Smooth muscle cell (in vitro differentiated cells): ENCODE measurements at regions not wholly inside any gene's neighbourhood (a gene's known extent, or its start where the extent isn't known, plus 50 kb on each side); places are given as distances from the start of the nearest gene placed in this dataset.
"Not testable (repeated sequence)": the region's sequence is repeated elsewhere in the genome, so short reads cannot be mapped to it uniquely, and the experiment has no call there.

Experiments
- DNase-seq: peaks from one replicate; lab custom pipeline; 2025; ENCODE audit not compliant: unreplicated experiment; lab: John Stamatoyannopoulos, UW
- H2AFZ ChIP-seq: fragments of 200-600 bp; sonication (generic); 2 replicates; pipeline ENCODE4 v1.6.0; 2016; ENCODE audit warnings: antibody characterized with exemption, low read depth, mild to moderate bottlenecking
- H3F3A ChIP-seq: fragments of 200-600 bp; sonication (generic); 2 replicates; pipeline ENCODE4 v1.6.0; 2017; ENCODE audit warnings: antibody characterized with exemption, low read depth
- H3K27ac ChIP-seq: fragments of 200-600 bp; sonication (generic); 2 replicates; pipeline ENCODE4 v1.5.1; 2016; ENCODE audit warnings: low read depth, mild to moderate bottlenecking
- H3K27me3 ChIP-seq: fragments of 200-600 bp; sonication (generic); 2 replicates; pipeline ENCODE4 v1.6.1; 2016; ENCODE audit warnings: low read depth, mild to moderate bottlenecking
- H3K36me3 ChIP-seq: fragments of 200-600 bp; sonication (generic); 2 replicates; pipeline ENCODE4 v1.5.1; 2016; ENCODE audit warnings: low read depth
- H3K4me1 ChIP-seq: fragments of 200-600 bp; sonication (generic); 2 replicates; pipeline ENCODE4 v1.5.1; 2016; ENCODE audit warnings: low read depth
- H3K4me2 ChIP-seq: fragments of 200-600 bp; sonication (generic); 2 replicates; pipeline ENCODE4 v1.6.0; 2016; ENCODE audit warnings: mild to moderate bottlenecking
- H3K4me3 ChIP-seq: fragments of 200-600 bp; sonication (generic); 2 replicates; pipeline ENCODE4 v1.5.1; 2016; ENCODE audit warnings: mild to moderate bottlenecking
- H3K79me2 ChIP-seq: fragments of 200-600 bp; sonication (generic); 2 replicates; pipeline ENCODE4 v1.6.0; 2016; ENCODE audit warnings: low read depth, mild to moderate bottlenecking
- H3K9ac ChIP-seq: fragments of 200-600 bp; sonication (generic); 2 replicates; pipeline ENCODE4 v1.6.0; 2016; ENCODE audit warnings: low read depth
- H3K9me3 ChIP-seq: fragments of 200-600 bp; sonication (generic); replicated peaks from 2 replicates; pipeline ENCODE4 v1.5.1; 2016; ENCODE audit warnings: low read depth
- H4K20me1 ChIP-seq: fragments of 200-600 bp; sonication (generic); 2 replicates; pipeline ENCODE4 v1.6.0; 2016; ENCODE audit warnings: low read depth
- WGBS: methylation state at CpG from one replicate; pipeline ENCODE4 v1.1.7; 2016; ENCODE audit warnings: low lambda C conversion rate; 5-methylcytosine and 5-hydroxymethylcytosine counted together
- TF ChIP-seq, protein P1 (sequence below): fragments of 200-600 bp; sonication (generic); IDR thresholded peaks from 2 replicates; pipeline ENCODE4 v1.5.1; 2017; ENCODE audit warnings: borderline replicate concordance, mild to moderate bottlenecking, antibody characterized with exemption; ENCODE audit not compliant: insufficient read depth, poor library complexity, severe bottlenecking

DNA sequence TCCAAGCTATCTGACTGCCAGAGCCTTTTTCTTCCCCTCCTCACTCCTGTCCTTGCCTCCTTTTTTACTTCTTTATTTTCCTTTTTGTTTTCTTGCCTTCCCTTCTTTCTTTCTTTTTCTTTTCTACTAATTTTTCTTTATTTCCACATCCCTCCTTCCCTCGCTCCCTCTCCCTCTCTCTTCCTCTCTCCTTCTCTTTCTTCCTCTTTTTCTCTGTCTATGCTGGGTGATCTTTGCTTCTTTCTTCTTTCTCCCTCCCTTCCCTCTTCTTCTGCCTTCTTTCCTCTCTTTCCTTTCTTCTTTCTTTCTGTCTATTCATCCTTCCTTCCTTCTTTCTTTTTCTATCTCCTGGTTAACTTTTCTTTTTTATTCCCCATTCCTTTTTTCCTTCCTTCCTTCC, 564.8 kb downstream of the NSUN3 start:
- Histone ChIP-seq H3K4me1 (no peaks in the 10 kb centered on the region), H3F3A (no peaks in the 10 kb centered on the region), H3K9me3 (no peaks in the 10 kb centered on the region), H3K4me2 (no peak overlapping the region), H3K27me3 (no peaks in the 10 kb centered on the region), H2AFZ (no peak overlapping the region), H3K79me2 (no peaks in the 10 kb centered on the region), H3K9ac (no peak overlapping the region), H4K20me1 (no peaks in the 10 kb centered on the region), H3K36me3 (no peaks in the 10 kb centered on the region), H3K27ac (no peak overlapping the region), H3K4me3 (no peak overlapping the region)
- WGBS = 100% methylated on average over 1 of the region's 1 CpG
- DNase-seq = no peak
- TF ChIP-seq, protein P1, sequence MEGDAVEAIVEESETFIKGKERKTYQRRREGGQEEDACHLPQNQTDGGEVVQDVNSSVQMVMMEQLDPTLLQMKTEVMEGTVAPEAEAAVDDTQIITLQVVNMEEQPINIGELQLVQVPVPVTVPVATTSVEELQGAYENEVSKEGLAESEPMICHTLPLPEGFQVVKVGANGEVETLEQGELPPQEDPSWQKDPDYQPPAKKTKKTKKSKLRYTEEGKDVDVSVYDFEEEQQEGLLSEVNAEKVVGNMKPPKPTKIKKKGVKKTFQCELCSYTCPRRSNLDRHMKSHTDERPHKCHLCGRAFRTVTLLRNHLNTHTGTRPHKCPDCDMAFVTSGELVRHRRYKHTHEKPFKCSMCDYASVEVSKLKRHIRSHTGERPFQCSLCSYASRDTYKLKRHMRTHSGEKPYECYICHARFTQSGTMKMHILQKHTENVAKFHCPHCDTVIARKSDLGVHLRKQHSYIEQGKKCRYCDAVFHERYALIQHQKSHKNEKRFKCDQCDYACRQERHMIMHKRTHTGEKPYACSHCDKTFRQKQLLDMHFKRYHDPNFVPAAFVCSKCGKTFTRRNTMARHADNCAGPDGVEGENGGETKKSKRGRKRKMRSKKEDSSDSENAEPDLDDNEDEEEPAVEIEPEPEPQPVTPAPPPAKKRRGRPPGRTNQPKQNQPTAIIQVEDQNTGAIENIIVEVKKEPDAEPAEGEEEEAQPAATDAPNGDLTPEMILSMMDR = no peak

DNA sequence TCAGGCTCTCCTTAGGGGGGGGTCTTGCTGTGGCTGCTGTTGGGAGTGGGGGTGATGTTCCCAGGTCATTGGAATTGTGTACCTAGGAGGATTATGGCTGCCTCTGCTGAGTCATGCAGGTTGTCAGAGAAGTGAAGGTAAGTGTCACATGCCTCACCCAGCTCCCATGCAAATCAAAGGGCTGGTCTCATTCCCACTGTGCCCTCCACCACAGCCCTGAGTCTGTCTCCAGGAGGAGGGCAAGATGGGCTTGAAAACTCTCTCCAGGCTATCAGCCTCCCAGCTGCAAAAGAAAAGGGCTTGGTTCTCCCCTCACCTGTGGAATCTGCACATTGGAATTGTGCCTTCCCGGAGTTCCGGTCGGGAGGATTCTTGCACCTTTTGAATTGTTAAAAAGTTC, 580.5 kb downstream of the NSUN3 start:
- Histone ChIP-seq H3K27ac (no peak overlapping the region), H2AFZ (no peak overlapping the region), H3K9me3 (no peaks in the 10 kb centered on the region), H3K27me3 (no peaks in the 10 kb centered on the region), H3F3A (no peaks in the 10 kb centered on the region), H3K4me1 (no peaks in the 10 kb centered on the region), H3K4me2 (no peak overlapping the region), H4K20me1 (no peaks in the 10 kb centered on the region), H3K79me2 (no peaks in the 10 kb centered on the region), H3K36me3 (no peaks in the 10 kb centered on the region), H3K4me3 (no peak overlapping the region), H3K9ac (no peak overlapping the region)
- no peak for DNase-seq
- 85% methylated on average over 3 of the region's 3 CpGs for whole genome bisulfite sequencing
- TF ChIP-seq, protein P1 = no peak

DNA sequence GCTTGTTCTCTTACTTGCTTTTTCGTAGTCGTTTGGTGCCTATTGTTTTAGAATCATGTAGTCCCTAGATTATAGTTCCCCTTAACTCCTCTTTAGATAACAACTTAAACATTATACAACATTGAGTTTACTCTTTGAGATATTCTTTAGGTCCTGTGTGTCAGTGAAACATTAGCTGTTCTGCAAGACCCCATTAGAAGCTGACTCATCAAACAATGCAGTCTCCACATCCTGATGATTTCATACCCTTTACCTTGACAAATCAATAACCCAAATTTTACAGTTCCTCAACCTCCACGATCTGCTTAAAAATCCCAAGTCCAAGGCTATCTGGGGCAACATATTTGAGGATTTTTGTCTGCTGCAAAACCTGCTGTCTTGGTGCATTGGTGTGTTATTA, 582.9 kb downstream of the NSUN3 start:
- no peak overlapping the region for H3K4me3 ChIP-seq
- H3K9ac ChIP-seq = no peak overlapping the region
- no peaks in the 10 kb centered on the region for H3K27me3 ChIP-seq
- no peaks in the 10 kb centered on the region for H3K79me2 ChIP-seq
- H3F3A ChIP-seq = no peaks in the 10 kb centered on the region
- no peaks in the 10 kb centered on the region for H3K9me3 ChIP-seq
- TF ChIP-seq, protein P1 = no peak
- H3K4me2 ChIP-seq = no peak overlapping the region
- no peak overlapping the region for H3K27ac ChIP-seq
- no peaks in the 10 kb centered on the region for H4K20me1 ChIP-seq
- H3K4me1 ChIP-seq = no peaks in the 10 kb centered on the region
- no peak overlapping the region for H2AFZ ChIP-seq
- 89% methylated on average over 3 of the region's 3 CpGs for WGBS
- DNase-seq = no peak
- H3K36me3 ChIP-seq = no peaks in the 10 kb centered on the region

DNA sequence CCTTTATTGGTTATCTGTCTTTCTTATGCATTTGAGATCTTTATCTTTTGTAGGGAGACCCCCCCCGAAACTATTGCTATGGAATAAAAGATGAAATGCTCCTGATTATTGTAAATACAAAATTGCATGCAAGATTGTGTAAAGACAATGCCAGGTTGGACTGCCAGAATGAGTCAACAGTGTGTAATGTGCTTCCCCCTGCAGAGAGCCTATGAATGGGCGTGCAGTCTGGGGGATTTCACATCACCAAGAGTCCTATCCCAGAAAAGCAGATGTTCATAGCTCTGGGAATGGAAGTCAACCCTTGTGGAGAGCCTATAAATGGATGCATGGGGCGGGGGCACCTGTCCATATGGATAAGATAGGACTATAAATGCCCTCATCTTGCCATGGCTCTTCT, 584.3 kb downstream of the NSUN3 start:
- Histone ChIP-seq H3K9me3 (no peaks in the 10 kb centered on the region), H3K27ac (no peak overlapping the region), H3K79me2 (no peaks in the 10 kb centered on the region), H3K4me2 (no peak overlapping the region), H3K9ac (no peak overlapping the region), H3K36me3 (no peaks in the 10 kb centered on the region), H3K4me3 (no peak overlapping the region), H3F3A (no peaks in the 10 kb centered on the region), H4K20me1 (no peaks in the 10 kb centered on the region), H2AFZ (no peak overlapping the region), H3K27me3 (no peaks in the 10 kb centered on the region), H3K4me1 (no peaks in the 10 kb centered on the region)
- TF ChIP-seq, protein P1 = no peak
- no peak for DNase-seq
- 68% methylated on average over 3 of the region's 3 CpGs for WGBS

DNA sequence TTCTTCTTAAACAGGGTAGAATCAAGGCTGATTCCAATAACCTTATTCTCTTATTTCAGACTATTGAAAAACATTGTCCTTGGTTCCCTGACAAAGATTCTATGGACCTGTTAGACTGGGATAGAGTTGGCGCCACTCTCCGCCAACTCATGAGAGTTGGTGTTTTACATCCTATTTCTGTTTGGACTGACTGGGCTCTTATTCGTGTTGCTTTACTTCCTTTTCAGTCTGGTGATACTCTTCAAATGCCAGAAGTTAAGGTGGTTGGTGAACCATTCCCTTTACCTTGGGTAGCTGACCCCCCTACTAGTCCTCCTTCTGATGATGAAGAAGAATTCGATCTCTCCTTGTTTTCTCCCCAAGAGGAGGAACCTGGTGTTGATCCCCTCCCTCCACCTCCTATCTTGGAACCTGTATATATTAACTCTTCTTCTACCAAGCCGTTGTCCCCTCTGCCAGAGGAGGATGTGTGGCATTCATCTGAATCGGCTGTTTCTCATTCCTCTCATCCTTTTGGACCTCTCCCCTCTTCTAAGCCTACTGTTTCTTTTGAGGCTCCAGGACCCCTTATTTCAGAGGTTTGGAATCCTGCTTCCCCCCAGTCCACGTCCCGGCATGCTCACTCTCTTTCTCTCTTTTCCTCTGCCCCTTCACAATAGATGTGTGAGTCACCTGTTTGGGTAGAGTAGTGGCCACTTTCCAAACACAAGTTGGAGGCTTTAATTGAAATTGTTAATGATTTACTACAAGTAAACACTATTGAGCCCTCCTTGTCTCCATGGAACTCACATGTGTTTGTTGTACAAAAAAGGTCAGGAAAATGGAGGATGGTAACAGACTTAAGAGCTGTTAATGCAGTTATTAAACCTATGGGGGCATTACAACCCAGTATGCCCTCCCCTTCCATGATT, 585.7 kb downstream of the NSUN3 start:
- not testable (repeated sequence) for H3K27ac ChIP-seq, H3K9me3 ChIP-seq, H3K4me3 ChIP-seq, H4K20me1 ChIP-seq, H3K27me3 ChIP-seq, H3K36me3 ChIP-seq, H3K4me2 ChIP-seq, DNase-seq, H3K9ac ChIP-seq, H2AFZ ChIP-seq, H3K79me2 ChIP-seq, H3K4me1 ChIP-seq, H3F3A ChIP-seq
- whole genome bisulfite sequencing = 90% methylated on average over 8 of the region's 8 CpGs
